ENCODE measurements at regions not wholly inside any gene's neighbourhood (a gene's known extent, or its start where the extent isn't known, plus 50 kb on each side); places are given as distances from the start of the nearest gene placed in this dataset.

GRCh38 chr7:8982338-8982992 lies 549.1 kb downstream of the NXPH1 start:
- H3K9me3 ChIP-seq (ENCODE audit: low read depth): no peaks in the 10 kb centered on the region
- no peaks in the 10 kb centered on the region for H3K36me3 ChIP-seq (replicated peaks; ENCODE audit: insufficient read depth, low read depth)
- no peaks in the 10 kb centered on the region for H3K27me3 ChIP-seq
- H3K27ac ChIP-seq: no peak overlapping the region
- WGBS (ENCODE audit: low lambda C conversion rate, missing lambda C conversion rate): 74% methylated on average over 2 of the region's 2 CpGs
- TF ChIP-seq EZH2phosphoT487 (IDR thresholded peaks at IDR 0.05; ENCODE audit: low read depth, severe bottlenecking, unreplicated experiment): no peak
- TF ChIP-seq CTCF (IDR thresholded peaks at IDR 0.05; ENCODE audit: poor library complexity): no peak
- TF ChIP-seq EZH2 (IDR thresholded peaks at IDR 0.05; ENCODE audit: borderline replicate concordance): no peak
- H4K20me1 ChIP-seq (ENCODE audit: insufficient read depth, poor library complexity, severe bottlenecking): no peaks in the 10 kb centered on the region
- H3K4me1 ChIP-seq (ENCODE audit: insufficient read depth): no peaks in the 10 kb centered on the region
- H3K4me2 ChIP-seq: no peak overlapping the region
- H2AFZ ChIP-seq: no peak overlapping the region
- DNase-seq (ENCODE audit: low spot score): no peak
- H3K4me3 ChIP-seq: no peak overlapping the region
- H3K79me2 ChIP-seq: no peaks in the 10 kb centered on the region
- no peaks in the 10 kb centered on the region for H3K9me2 ChIP-seq (replicated peaks; ENCODE audit: insufficient read depth)

GRCh38 chr7:8985255-8985654 lies 551.8 kb downstream of the NXPH1 start:
- Histone ChIP-seq H3K36me3 (replicated peaks; ENCODE audit: insufficient read depth, low read depth) (no peaks in the 10 kb centered on the region), H3K4me3 (no peak overlapping the region), H3K9me2 (replicated peaks; ENCODE audit: insufficient read depth) (no peaks in the 10 kb centered on the region), H3K4me2 (no peak overlapping the region), H2AFZ (no peak overlapping the region), H4K20me1 (ENCODE audit: insufficient read depth, poor library complexity, severe bottlenecking) (no peaks in the 10 kb centered on the region), H3K27ac (no peak overlapping the region), H3K27me3 (no peaks in the 10 kb centered on the region), H3K79me2 (no peaks in the 10 kb centered on the region), H3K9me3 (ENCODE audit: low read depth) (no peaks in the 10 kb centered on the region), H3K4me1 (ENCODE audit: insufficient read depth) (no peaks in the 10 kb centered on the region)
- DNase-seq (ENCODE audit: low spot score): no peak
- WGBS (ENCODE audit: low lambda C conversion rate, missing lambda C conversion rate): 84% methylated on average over 3 of the region's 3 CpGs
- no peak for TF ChIP-seq CTCF (IDR thresholded peaks at IDR 0.05; ENCODE audit: poor library complexity)
- TF ChIP-seq EZH2phosphoT487 (IDR thresholded peaks at IDR 0.05; ENCODE audit: low read depth, severe bottlenecking, unreplicated experiment): no peak
- no peak for TF ChIP-seq EZH2 (IDR thresholded peaks at IDR 0.05; ENCODE audit: borderline replicate concordance)

- Histone ChIP-seq H3K9me2 (replicated peaks; ENCODE audit: insufficient read depth) (no peaks in the 10 kb centered on the region), H3K27me3 (no peaks in the 10 kb centered on the region), H3K27ac (no peak overlapping the region), H3K79me2 (no peaks in the 10 kb centered on the region), H3K4me2 (no peak overlapping the region), H3K4me3 (no peak overlapping the region), H3K36me3 (replicated peaks; ENCODE audit: insufficient read depth, low read depth) (no peaks in the 10 kb centered on the region), H4K20me1 (ENCODE audit: insufficient read depth, poor library complexity, severe bottlenecking) (no peaks in the 10 kb centered on the region), H2AFZ (no peak overlapping the region), H3K4me1 (ENCODE audit: insufficient read depth) (no peaks in the 10 kb centered on the region), H3K9me3 (ENCODE audit: low read depth) (no peaks in the 10 kb centered on the region)
- no peak for TF ChIP-seq EZH2phosphoT487 (IDR thresholded peaks at IDR 0.05; ENCODE audit: low read depth, severe bottlenecking, unreplicated experiment)
- no peak for TF ChIP-seq CTCF (IDR thresholded peaks at IDR 0.05; ENCODE audit: poor library complexity)
- no peak for TF ChIP-seq EZH2 (IDR thresholded peaks at IDR 0.05; ENCODE audit: borderline replicate concordance)
- DNase-seq (ENCODE audit: low spot score): no peak
- WGBS (ENCODE audit: low lambda C conversion rate, missing lambda C conversion rate): 71% methylated on average over 5 of the region's 5 CpGs
These were observed 554.9 kb downstream of the NXPH1 start for GRCh38 chr7:8988267-8988666.

Measured in hepatocyte (in vitro differentiated cells).